Adrenal gland (tissue), 5 donors: ENCODE measurements at regions not wholly inside any gene's neighbourhood (a gene's known extent, or its start where the extent isn't known, plus 50 kb on each side); places are given as distances from the start of the nearest gene placed in this dataset.

Experiments used
- POLR2A ChIP-seq, 2 donors: fragments of 450-650 bp; IDR thresholded peaks; one replicate each; pipeline ENCODE4 v1.6.1; 2017; ENCODE audit warnings: antibody characterized with exemption in 2 of 2, mild to moderate bottlenecking in 2 of 2, moderate library complexity in 1 of 2
- TF ChIP-seq, protein P1 (sequence below), 6 experiments: fragments of 450-650 bp in 4 of 6; fragments of 200-600 bp in 2 of 6; sonication (generic) in 1 of 6; IDR thresholded peaks; 1 replicate in 5 of 6; 2 replicates in 1 of 6; pipeline versions ENCODE4 v1.5.1 to v1.8.0; 2016 to 2021; ENCODE audit warnings: antibody characterized with exemption in 6 of 6, mild to moderate bottlenecking in 2 of 6, moderate library complexity in 1 of 6
- donor health status: DM: no; HTN: no; CAD: no.

DNA sequence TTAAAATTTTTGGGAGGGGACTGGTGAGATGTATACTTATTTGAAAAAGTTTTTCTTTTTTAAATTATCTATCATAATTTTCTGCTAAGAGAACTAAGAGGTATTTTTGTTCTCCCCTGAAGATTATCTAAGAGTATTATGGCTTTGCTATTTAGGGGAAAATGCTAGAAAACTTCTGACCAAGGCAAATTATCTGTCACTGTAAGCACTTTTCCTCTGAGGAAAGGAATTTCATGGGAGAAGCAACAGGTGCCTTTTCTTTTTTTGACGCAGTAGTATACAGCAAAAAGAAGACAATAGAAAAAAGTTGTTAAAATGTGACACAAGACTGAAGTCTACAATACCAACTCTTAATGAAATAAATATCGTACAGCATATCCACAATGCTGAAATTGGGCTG is 201.6 kb upstream of the NANOGP8 start:
- TF ChIP-seq, protein P1, sequence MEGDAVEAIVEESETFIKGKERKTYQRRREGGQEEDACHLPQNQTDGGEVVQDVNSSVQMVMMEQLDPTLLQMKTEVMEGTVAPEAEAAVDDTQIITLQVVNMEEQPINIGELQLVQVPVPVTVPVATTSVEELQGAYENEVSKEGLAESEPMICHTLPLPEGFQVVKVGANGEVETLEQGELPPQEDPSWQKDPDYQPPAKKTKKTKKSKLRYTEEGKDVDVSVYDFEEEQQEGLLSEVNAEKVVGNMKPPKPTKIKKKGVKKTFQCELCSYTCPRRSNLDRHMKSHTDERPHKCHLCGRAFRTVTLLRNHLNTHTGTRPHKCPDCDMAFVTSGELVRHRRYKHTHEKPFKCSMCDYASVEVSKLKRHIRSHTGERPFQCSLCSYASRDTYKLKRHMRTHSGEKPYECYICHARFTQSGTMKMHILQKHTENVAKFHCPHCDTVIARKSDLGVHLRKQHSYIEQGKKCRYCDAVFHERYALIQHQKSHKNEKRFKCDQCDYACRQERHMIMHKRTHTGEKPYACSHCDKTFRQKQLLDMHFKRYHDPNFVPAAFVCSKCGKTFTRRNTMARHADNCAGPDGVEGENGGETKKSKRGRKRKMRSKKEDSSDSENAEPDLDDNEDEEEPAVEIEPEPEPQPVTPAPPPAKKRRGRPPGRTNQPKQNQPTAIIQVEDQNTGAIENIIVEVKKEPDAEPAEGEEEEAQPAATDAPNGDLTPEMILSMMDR (IDR thresholded peaks at IDR 0.05) = no peak
- TF ChIP-seq POLR2A (IDR thresholded peaks at IDR 0.05) = no peak
